ENCODE measurements at regions not wholly inside any gene's neighbourhood (a gene's known extent, or its start where the extent isn't known, plus 50 kb on each side); places are given as distances from the start of the nearest gene placed in this dataset.
"Not testable (repeated sequence)": the region's sequence is repeated elsewhere in the genome, so short reads cannot be mapped to it uniquely, and the experiment has no call there.

- H3K4me1 ChIP-seq (ENCODE audit: insufficient read depth, low read length, poor library complexity, severe bottlenecking), result no peaks in the 10 kb centered on the region
- POLR2A ChIA-PET (ENCODE audit: low non-redundant PET), result no interaction called here
- intact Hi-C loops (cut with micrococcal nuclease; ENCODE audit: unreplicated experiment), result no loop called here
These were observed 69.5 kb upstream of the MAP4K4 start for GRCh38 chr2:101628030-101628392.

GRCh38 chr2:101627285-101628029 is 70.0 kb upstream of the MAP4K4 start:
- TF ChIP-seq EZH2 (IDR thresholded peaks at IDR 0.05; ENCODE audit: borderline replicate concordance, low read depth, low read length, poor library complexity, severe bottlenecking) (no peak), CTCF (conservative IDR thresholded peaks at IDR 0.05; ENCODE audit: low read depth, low read length) (no peak)
- Histone ChIP-seq H3K27ac (ENCODE audit: low read depth, low read length, poor library complexity, severe bottlenecking) (no peak overlapping the region), H3K4me1 (ENCODE audit: insufficient read depth, low read length, poor library complexity, severe bottlenecking) (no peaks in the 10 kb centered on the region), H3K9me3 (ENCODE audit: low read depth, low read length, poor library complexity, severe bottlenecking) (no peaks in the 10 kb centered on the region), H3K27me3 (replicated peaks; ENCODE audit: insufficient read depth, low read depth, low read length, poor library complexity) (no peaks in the 10 kb centered on the region), H3K36me3 (ENCODE audit: insufficient read depth, low read length, poor library complexity, severe bottlenecking) (no peaks in the 10 kb centered on the region), H3K4me3 (ENCODE audit: low read depth, low read length, poor library complexity, severe bottlenecking) (no peak overlapping the region)
- intact Hi-C loops (cut with micrococcal nuclease; ENCODE audit: unreplicated experiment), result no loop called here
- POLR2A ChIA-PET (ENCODE audit: low non-redundant PET), result no interaction called here
- DNase-seq (ENCODE audit: low spot score), result no peak
- CTCF ChIA-PET, result no interaction called here
- no TSS peak for BruUV-seq (replicated peaks)

More at GRCh38 chr2:101628030-101628392, 69.5 kb upstream of the MAP4K4 start:
- no TSS peak for BruUV-seq (replicated peaks)
- no peak for TF ChIP-seq EZH2 (IDR thresholded peaks at IDR 0.05; ENCODE audit: borderline replicate concordance, low read depth, low read length, poor library complexity, severe bottlenecking)
- no peak for TF ChIP-seq CTCF (conservative IDR thresholded peaks at IDR 0.05; ENCODE audit: low read depth, low read length)
- Histone ChIP-seq H3K27ac (ENCODE audit: low read depth, low read length, poor library complexity, severe bottlenecking) (no peak overlapping the region), H3K4me3 (ENCODE audit: low read depth, low read length, poor library complexity, severe bottlenecking) (no peak overlapping the region), H3K36me3 (ENCODE audit: insufficient read depth, low read length, poor library complexity, severe bottlenecking) (no peaks in the 10 kb centered on the region), H3K9me3 (ENCODE audit: low read depth, low read length, poor library complexity, severe bottlenecking) (no peaks in the 10 kb centered on the region), H3K27me3 (replicated peaks; ENCODE audit: insufficient read depth, low read depth, low read length, poor library complexity) (no peaks in the 10 kb centered on the region)
- no peak for DNase-seq (ENCODE audit: low spot score)
- CTCF ChIA-PET, result no interaction called here

GRCh38 chr2:101625814-101626213 is 71.7 kb upstream of the MAP4K4 start:
- intact Hi-C loops (cut with micrococcal nuclease; ENCODE audit: unreplicated experiment); H3K9me3 ChIP-seq (ENCODE audit: low read depth, low read length, poor library complexity, severe bottlenecking): not testable (repeated sequence)

GRCh38 chr2:101625387-101625786 is 72.1 kb upstream of the MAP4K4 start:
- H3K4me1 ChIP-seq (ENCODE audit: insufficient read depth, low read length, poor library complexity, severe bottlenecking), result no peaks in the 10 kb centered on the region
- H3K27ac ChIP-seq (ENCODE audit: low read depth, low read length, poor library complexity, severe bottlenecking), result no peak overlapping the region
- TF ChIP-seq CTCF (conservative IDR thresholded peaks at IDR 0.05; ENCODE audit: low read depth, low read length), result no peak
- TF ChIP-seq EZH2 (IDR thresholded peaks at IDR 0.05; ENCODE audit: borderline replicate concordance, low read depth, low read length, poor library complexity, severe bottlenecking), result no peak
- intact Hi-C loops (cut with micrococcal nuclease; ENCODE audit: unreplicated experiment), result no loop called here
- H3K36me3 ChIP-seq (ENCODE audit: insufficient read depth, low read length, poor library complexity, severe bottlenecking), result no peaks in the 10 kb centered on the region
- CTCF ChIA-PET, result no interaction called here
- POLR2A ChIA-PET (ENCODE audit: low non-redundant PET), result no interaction called here
- H3K4me3 ChIP-seq (ENCODE audit: low read depth, low read length, poor library complexity, severe bottlenecking), result no peak overlapping the region
- DNase-seq (ENCODE audit: low spot score), result no peak
- no peaks in the 10 kb centered on the region for H3K27me3 ChIP-seq (replicated peaks; ENCODE audit: insufficient read depth, low read depth, low read length, poor library complexity)
- no peaks in the 10 kb centered on the region for H3K9me3 ChIP-seq (ENCODE audit: low read depth, low read length, poor library complexity, severe bottlenecking)
- no TSS peak for BruUV-seq (replicated peaks)

More at GRCh38 chr2:101625814-101626213, 71.7 kb upstream of the MAP4K4 start:
- H3K4me1 ChIP-seq (ENCODE audit: insufficient read depth, low read length, poor library complexity, severe bottlenecking); H3K36me3 ChIP-seq (ENCODE audit: insufficient read depth, low read length, poor library complexity, severe bottlenecking); H3K4me3 ChIP-seq (ENCODE audit: low read depth, low read length, poor library complexity, severe bottlenecking); H3K27me3 ChIP-seq (replicated peaks; ENCODE audit: insufficient read depth, low read depth, low read length, poor library complexity); BruUV-seq (replicated peaks); DNase-seq (ENCODE audit: low spot score); CTCF ChIA-PET; POLR2A ChIA-PET (ENCODE audit: low non-redundant PET); H3K27ac ChIP-seq (ENCODE audit: low read depth, low read length, poor library complexity, severe bottlenecking): not testable (repeated sequence)
